Prostate gland (tissue), 2 donors: ENCODE measurements at regions not wholly inside any gene's neighbourhood (a gene's known extent, or its start where the extent isn't known, plus 50 kb on each side); places are given as distances from the start of the nearest gene placed in this dataset.

ENCODE experiments used
- POLR2AphosphoS5 ChIP-seq: sonication (generic); formaldehyde crosslinking; IDR thresholded peaks from one replicate; pipeline ENCODE4 v1.6.1; 2017; ENCODE audit warnings: antibody characterized with exemption
- TF ChIP-seq, protein P1 (sequence below), 4 experiments: fragments of 200-600 bp in 2 of 4; fragments of 450-650 bp in 2 of 4; sonication (generic) in 2 of 4; IDR thresholded peaks; 1 replicate in 3 of 4; 2 replicates in 1 of 4; pipeline ENCODE4 v1.5.1; 2016 to 2019; ENCODE audit warnings: antibody characterized with exemption in 4 of 4, mild to moderate bottlenecking in 2 of 4, moderate library complexity in 2 of 4

DNA sequence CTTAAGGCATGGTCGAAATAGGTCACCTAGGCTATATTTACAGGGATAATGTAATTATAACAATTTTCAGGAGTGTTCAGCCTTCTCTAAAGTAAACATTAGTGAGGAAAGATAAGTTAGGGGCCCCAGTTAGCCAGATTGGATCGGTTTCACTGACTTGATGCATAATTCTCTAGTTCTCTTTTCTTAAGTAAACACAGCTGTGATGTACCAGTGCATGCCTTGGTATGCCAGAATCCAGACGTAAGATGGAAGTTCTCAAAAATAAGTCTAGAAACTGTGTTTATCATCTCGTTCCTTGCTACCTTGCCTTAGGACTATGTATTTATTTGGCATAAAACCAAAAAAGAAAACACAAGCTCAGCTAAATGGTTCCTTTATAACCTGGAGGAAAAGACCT is 442.2 kb upstream of the CLINT1 start:
- TF ChIP-seq, protein P1, sequence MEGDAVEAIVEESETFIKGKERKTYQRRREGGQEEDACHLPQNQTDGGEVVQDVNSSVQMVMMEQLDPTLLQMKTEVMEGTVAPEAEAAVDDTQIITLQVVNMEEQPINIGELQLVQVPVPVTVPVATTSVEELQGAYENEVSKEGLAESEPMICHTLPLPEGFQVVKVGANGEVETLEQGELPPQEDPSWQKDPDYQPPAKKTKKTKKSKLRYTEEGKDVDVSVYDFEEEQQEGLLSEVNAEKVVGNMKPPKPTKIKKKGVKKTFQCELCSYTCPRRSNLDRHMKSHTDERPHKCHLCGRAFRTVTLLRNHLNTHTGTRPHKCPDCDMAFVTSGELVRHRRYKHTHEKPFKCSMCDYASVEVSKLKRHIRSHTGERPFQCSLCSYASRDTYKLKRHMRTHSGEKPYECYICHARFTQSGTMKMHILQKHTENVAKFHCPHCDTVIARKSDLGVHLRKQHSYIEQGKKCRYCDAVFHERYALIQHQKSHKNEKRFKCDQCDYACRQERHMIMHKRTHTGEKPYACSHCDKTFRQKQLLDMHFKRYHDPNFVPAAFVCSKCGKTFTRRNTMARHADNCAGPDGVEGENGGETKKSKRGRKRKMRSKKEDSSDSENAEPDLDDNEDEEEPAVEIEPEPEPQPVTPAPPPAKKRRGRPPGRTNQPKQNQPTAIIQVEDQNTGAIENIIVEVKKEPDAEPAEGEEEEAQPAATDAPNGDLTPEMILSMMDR (IDR thresholded peaks at IDR 0.05), result no peak
- no peak for TF ChIP-seq POLR2AphosphoS5
